HCT116 (cell line): ENCODE measurements at regions not wholly inside any gene's neighbourhood (a gene's known extent, or its start where the extent isn't known, plus 50 kb on each side); places are given as distances from the start of the nearest gene placed in this dataset.

Experiments
- ATAC-seq: fragments of 200-7000 bp; cut with Tn5 transposase; 2 replicates; pipeline ENCODE4 v1.9.1; 2020; ENCODE audit warnings: mild to moderate bottlenecking, moderate library complexity
- BruUV-seq: library from RNA; stranded (reverse); fragments of 400-500 nt; replicated peaks from 2 replicates; lab custom pipeline; 2021; lab: Mats Ljungman, UMichigan
- CTCF ChIA-PET: fragments of 300-600 bp; sonication (Branson Sonifier 250); formaldehyde crosslinking; loops from one replicate; lab custom pipeline; 2021; ENCODE audit warnings: antibody characterized with exemption; lab: Charles Lee
- POLR2A ChIA-PET: fragments of 300-600, 350-600 bp; sonication (Branson Sonifier 250); formaldehyde crosslinking; loops from one replicate; lab custom pipeline; 2021; ENCODE audit warnings: antibody characterized with exemption; lab: Charles Lee
- RAD21 ChIA-PET, 2 experiments: fragments of 300-600 bp; sonication (Branson Sonifier 250); formaldehyde crosslinking; loops; one replicate each; lab custom pipeline; 2023; ENCODE audit warnings: low total read pairs in 2 of 2; ENCODE audit not compliant: uncharacterized antibody in 2 of 2, unreplicated experiment in 2 of 2, low non-redundant PET in 1 of 2; lab: Charles Lee
- DNase-seq: peaks from one replicate; pipeline ENCODE4 v3.0.0-alpha.2; 2010; ENCODE audit warnings: low read depth, low spot score
- H2AFZ ChIP-seq: fragments of 200-600 bp; shearing (Covaris generic), sonication (generic); 2 replicates; pipeline ENCODE4 v1.6.1; 2017; ENCODE audit warnings: low read depth, mixed run types, mixed read lengths, antibody characterized with exemption, low read length; ENCODE audit not compliant: poor library complexity, severe bottlenecking
- H3K27ac ChIP-seq: 2 replicates; pipeline ENCODE4 v1.5.1; 2012; ENCODE audit warnings: low read depth, low read length
- H3K27me3 ChIP-seq: fragments of 200-600 bp; sonication (generic); 2 replicates; pipeline ENCODE4 v1.6.1; 2016; ENCODE audit warnings: mixed run types, low read length, mixed read lengths; ENCODE audit not compliant: insufficient read depth
- H3K36me3 ChIP-seq, 2 experiments: fragments of 200-500 bp in 1 of 2; fragments of 200-600 bp in 1 of 2; sonication (Bioruptor generic) in 1 of 2; sonication (generic) in 1 of 2; 2 replicates each; pipeline versions ENCODE4 v1.5.1 to v1.6.1; 2014 to 2016; ENCODE audit warnings: low read length in 2 of 2, inconsistent platforms in 1 of 2, mixed read lengths in 1 of 2, mixed run types in 1 of 2; ENCODE audit not compliant: insufficient read depth in 2 of 2, control insufficient read depth in 1 of 2
- H3K4me1 ChIP-seq, 2 experiments: fragments of 200-600 bp in 1 of 2; sonication (generic) in 1 of 2; 2 replicates each; pipeline versions ENCODE4 v1.5.1 to v1.6.1; 2012 to 2017; ENCODE audit warnings: low read length in 2 of 2, inconsistent platforms in 1 of 2, mild to moderate bottlenecking in 1 of 2, mixed read lengths in 1 of 2, mixed run types in 1 of 2, moderate library complexity in 1 of 2; ENCODE audit not compliant: insufficient read depth in 2 of 2, control insufficient read depth in 1 of 2
- H3K4me2 ChIP-seq: fragments of 200-600 bp; sonication (generic); 2 replicates; pipeline ENCODE4 v1.6.1; 2017; ENCODE audit warnings: mixed run types, low read length, mixed read lengths
- H3K4me3 ChIP-seq, 2 experiments: fragments of 200-600 bp in 1 of 2; sonication (generic) in 1 of 2; replicated peaks in 1 of 2; 2 replicates each; pipeline ENCODE4 v1.5.1; 2011 to 2016; ENCODE audit warnings: low read length in 2 of 2, control low read depth in 1 of 2, low read depth in 1 of 2, mild to moderate bottlenecking in 1 of 2, mixed read lengths in 1 of 2, mixed run types in 1 of 2
- H3K79me2 ChIP-seq: fragments of 200-600 bp; sonication (generic); 2 replicates; pipeline ENCODE4 v1.6.1; 2017; ENCODE audit warnings: mild to moderate bottlenecking, mixed run types, low read length, moderate library complexity, mixed read lengths; ENCODE audit not compliant: insufficient read depth
- H3K9ac ChIP-seq: fragments of 200-600 bp; sonication (generic); 2 replicates; pipeline ENCODE4 v1.6.1; 2016; ENCODE audit warnings: low read length, mixed read lengths
- H3K9me2 ChIP-seq: fragments of 200-600 bp; sonication (generic), shearing (Covaris generic); 2 replicates; pipeline ENCODE4 v1.6.1; 2017; ENCODE audit warnings: mixed run types, mild to moderate bottlenecking, moderate library complexity; ENCODE audit not compliant: insufficient read depth
- H3K9me3 ChIP-seq, 2 experiments: fragments of 200-500 bp in 1 of 2; fragments of 200-600 bp in 1 of 2; sonication (Bioruptor generic) in 1 of 2; sonication (generic) in 1 of 2; 2 replicates each; pipeline ENCODE4 v1.6.1; 2014 to 2017; ENCODE audit warnings: low read length in 2 of 2, mixed read lengths in 2 of 2, inconsistent platforms in 1 of 2, low read depth in 1 of 2, mild to moderate bottlenecking in 1 of 2, mixed run types in 1 of 2, moderate library complexity in 1 of 2; ENCODE audit not compliant: control insufficient read depth in 1 of 2, insufficient read depth in 1 of 2
- H4K20me1 ChIP-seq: fragments of 200-600 bp; sonication (generic), shearing (Covaris generic); 2 replicates; pipeline ENCODE4 v1.6.1; 2017; ENCODE audit warnings: mixed run types, mild to moderate bottlenecking, moderate library complexity; ENCODE audit not compliant: insufficient read depth
- CEBPB ChIP-seq: IDR thresholded peaks from 2 replicates; pipeline ENCODE4 v1.6.1; 2012; ENCODE audit warnings: low read depth
- EGR1 ChIP-seq: IDR thresholded peaks from 2 replicates; pipeline ENCODE4 v1.6.1; 2012; ENCODE audit warnings: low read depth
- ELF1 ChIP-seq: IDR thresholded peaks from 2 replicates; pipeline ENCODE4 v1.6.1; 2012; ENCODE audit warnings: low read depth, borderline replicate concordance
- EZH2phosphoT487 ChIP-seq: fragments of 200-600 bp; IDR thresholded peaks from 2 replicates; pipeline ENCODE4 v1.6.1; 2018; ENCODE audit warnings: antibody characterized with exemption, borderline replicate concordance
- FOSL1 ChIP-seq: IDR thresholded peaks from 2 replicates; pipeline ENCODE4 v1.6.1; 2012; ENCODE audit warnings: low read depth
- JUND ChIP-seq: IDR thresholded peaks from 2 replicates; pipeline ENCODE4 v1.6.1; 2012
- POLR2A ChIP-seq: IDR thresholded peaks from 2 replicates; pipeline ENCODE4 v1.7.0; 2011; ENCODE audit warnings: borderline replicate concordance; ENCODE audit not compliant: insufficient read depth, insufficient read length; ENCODE audit errors: extremely low read depth
- POLR2AphosphoS5 ChIP-seq: IDR thresholded peaks from 2 replicates; pipeline ENCODE4 v1.6.1; 2011; ENCODE audit warnings: mild to moderate bottlenecking, low read depth, low read length, moderate library complexity
- RAD21 ChIP-seq: IDR thresholded peaks from 2 replicates; pipeline ENCODE4 v1.6.1; 2012; ENCODE audit warnings: low read depth, mild to moderate bottlenecking
- SIN3A ChIP-seq: IDR thresholded peaks from 2 replicates; pipeline ENCODE4 v1.6.1; 2012; ENCODE audit warnings: low read depth
- SP1 ChIP-seq: IDR thresholded peaks from 2 replicates; pipeline ENCODE4 v1.6.1; 2012; ENCODE audit warnings: low read depth
- SRF ChIP-seq: IDR thresholded peaks from 2 replicates; pipeline ENCODE4 v1.6.1; 2012; ENCODE audit warnings: low read depth
- TCF7L2 ChIP-seq: IDR thresholded peaks from 2 replicates; pipeline ENCODE4 v1.7.0; 2011; ENCODE audit warnings: borderline replicate concordance, inconsistent platforms; ENCODE audit not compliant: insufficient read depth, insufficient read length; ENCODE audit errors: extremely low read depth
- ZFX ChIP-seq: fragments of 450-650 bp; IDR thresholded peaks from 2 replicates; pipeline ENCODE4 v1.6.1; 2017
- intact Hi-C: fragments of 100-400 bp; cut with micrococcal nuclease; formaldehyde crosslinking; loops from 2 replicates; pipeline ENCODE4 v1.10.0; 2022
- TF ChIP-seq, protein P1 (sequence below): IDR thresholded peaks from 2 replicates; pipeline ENCODE4 v1.6.1; 2012; ENCODE audit warnings: low read depth
- TF ChIP-seq, protein P2 (sequence below), 3 experiments: fragments of 200-600 bp in 1 of 3; sonication (generic) in 1 of 3; IDR thresholded peaks in 2 of 3; conservative IDR thresholded peaks in 1 of 3; 2 replicates each; pipeline ENCODE4 v1.5.1; 2012 to 2017; ENCODE audit warnings: low read depth in 2 of 3, low read length in 2 of 3, antibody characterized with exemption in 1 of 3, borderline replicate concordance in 1 of 3, control low read depth in 1 of 3, mild to moderate bottlenecking in 1 of 3, mixed read lengths in 1 of 3, mixed run types in 1 of 3, moderate library complexity in 1 of 3; ENCODE audit not compliant: insufficient read depth in 1 of 3
- TF ChIP-seq, protein P3 (sequence below): IDR thresholded peaks from 2 replicates; pipeline ENCODE4 v1.6.1; 2011; ENCODE audit warnings: mild to moderate bottlenecking, low read length, moderate library complexity; ENCODE audit not compliant: insufficient replicate concordance; ENCODE audit errors: extremely low read depth
- TF ChIP-seq, protein P4 (sequence below): IDR thresholded peaks from 2 replicates; pipeline ENCODE4 v1.6.1; 2012

DNA sequence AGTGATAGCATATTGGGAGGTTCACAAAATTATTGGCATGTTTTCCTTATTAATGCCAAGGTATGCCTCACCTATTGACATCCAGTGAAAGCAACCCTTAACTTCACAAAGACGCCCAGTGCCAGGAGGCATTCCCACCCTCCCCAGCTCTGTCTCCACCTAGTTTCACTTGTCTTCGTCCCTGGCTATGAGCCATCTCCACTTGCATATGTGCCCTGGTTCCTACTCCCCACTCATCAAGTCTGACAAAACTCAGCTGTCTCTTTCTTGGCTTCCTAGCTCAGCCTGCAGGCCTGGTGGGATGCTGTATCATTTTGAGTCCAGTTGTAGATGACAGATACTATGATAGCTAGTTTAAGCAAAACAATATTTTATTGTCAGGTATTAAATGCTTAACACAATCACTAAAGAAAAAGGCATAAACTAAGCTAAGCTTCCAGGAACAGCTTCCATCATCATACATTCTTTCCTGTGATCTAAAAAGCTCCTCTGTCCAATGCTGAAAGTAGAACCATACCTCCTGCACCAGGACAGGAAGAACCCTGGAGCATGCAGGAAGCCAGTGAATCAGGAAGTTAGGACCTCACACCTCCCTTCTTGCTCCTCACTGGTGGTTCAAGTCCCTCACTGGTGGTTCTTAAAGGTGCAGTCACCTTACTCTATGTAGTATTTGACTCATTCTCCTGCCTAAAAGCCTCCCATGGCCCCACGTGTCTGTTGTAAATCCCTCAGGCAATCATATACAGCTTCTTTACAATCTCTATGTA, 410.3 kb upstream of the RASGEF1B start (continued):
- TF ChIP-seq POLR2A (no peak), POLR2AphosphoS5 (no peak), SRF (no peak)

DNA sequence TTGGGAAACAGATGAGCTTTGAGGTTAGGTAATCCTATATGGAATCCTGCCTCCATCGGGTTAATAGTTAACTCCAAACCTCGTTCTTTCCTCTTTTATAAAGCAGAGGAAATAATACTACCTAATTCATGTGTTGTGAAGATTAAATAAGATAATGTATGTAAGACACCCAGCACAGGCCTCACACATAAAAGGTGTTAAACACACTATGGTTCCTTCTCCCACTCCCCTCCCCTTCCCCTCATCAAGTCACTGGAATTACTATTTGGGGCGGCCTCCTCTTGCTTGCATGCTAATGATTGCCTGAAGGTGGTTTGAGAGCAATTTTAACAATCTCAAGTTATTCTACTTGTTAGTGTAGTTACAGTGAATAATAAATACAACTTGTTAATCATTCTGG, 404.4 kb upstream of the RASGEF1B start:
- H3K36me3 ChIP-seq, result no peaks in the 10 kb centered on the region
- H3K4me2 ChIP-seq, result no peak overlapping the region
- POLR2A ChIA-PET, result no interaction called here
- BruUV-seq, result no TSS peak
- no peak for DNase-seq
- CTCF ChIA-PET, result no interaction called here
- no peaks in the 10 kb centered on the region for H3K9me3 ChIP-seq
- no peaks in the 10 kb centered on the region for H3K4me1 ChIP-seq
- no peak overlapping the region for H2AFZ ChIP-seq
- H3K79me2 ChIP-seq, result no peaks in the 10 kb centered on the region
- no peaks in the 10 kb centered on the region for H3K9me2 ChIP-seq
- peaks cover 11% of the 10 kb centered on the region; the same call in 1 of the 2 replicates for H3K27me3 ChIP-seq
- intact Hi-C loops, result no loop called here
- no peak overlapping the region for H3K27ac ChIP-seq
- no peaks in the 10 kb centered on the region for H4K20me1 ChIP-seq
- H3K9ac ChIP-seq, result no peak overlapping the region
- H3K4me3 ChIP-seq, result no peak overlapping the region
- RAD21 ChIA-PET, result no interaction called here
- ATAC-seq, result no peak
- TF ChIP-seq JUND (no peak), ZFX (no peak), FOSL1 (no peak), ELF1 (no peak), EZH2phosphoT487 (no peak), CEBPB (no peak), POLR2A (no peak), SP1 (no peak), SRF (no peak), TCF7L2 (no peak), SIN3A (no peak), EGR1 (no peak), RAD21 (no peak), POLR2AphosphoS5 (no peak)
- TF ChIP-seq, protein P1, sequence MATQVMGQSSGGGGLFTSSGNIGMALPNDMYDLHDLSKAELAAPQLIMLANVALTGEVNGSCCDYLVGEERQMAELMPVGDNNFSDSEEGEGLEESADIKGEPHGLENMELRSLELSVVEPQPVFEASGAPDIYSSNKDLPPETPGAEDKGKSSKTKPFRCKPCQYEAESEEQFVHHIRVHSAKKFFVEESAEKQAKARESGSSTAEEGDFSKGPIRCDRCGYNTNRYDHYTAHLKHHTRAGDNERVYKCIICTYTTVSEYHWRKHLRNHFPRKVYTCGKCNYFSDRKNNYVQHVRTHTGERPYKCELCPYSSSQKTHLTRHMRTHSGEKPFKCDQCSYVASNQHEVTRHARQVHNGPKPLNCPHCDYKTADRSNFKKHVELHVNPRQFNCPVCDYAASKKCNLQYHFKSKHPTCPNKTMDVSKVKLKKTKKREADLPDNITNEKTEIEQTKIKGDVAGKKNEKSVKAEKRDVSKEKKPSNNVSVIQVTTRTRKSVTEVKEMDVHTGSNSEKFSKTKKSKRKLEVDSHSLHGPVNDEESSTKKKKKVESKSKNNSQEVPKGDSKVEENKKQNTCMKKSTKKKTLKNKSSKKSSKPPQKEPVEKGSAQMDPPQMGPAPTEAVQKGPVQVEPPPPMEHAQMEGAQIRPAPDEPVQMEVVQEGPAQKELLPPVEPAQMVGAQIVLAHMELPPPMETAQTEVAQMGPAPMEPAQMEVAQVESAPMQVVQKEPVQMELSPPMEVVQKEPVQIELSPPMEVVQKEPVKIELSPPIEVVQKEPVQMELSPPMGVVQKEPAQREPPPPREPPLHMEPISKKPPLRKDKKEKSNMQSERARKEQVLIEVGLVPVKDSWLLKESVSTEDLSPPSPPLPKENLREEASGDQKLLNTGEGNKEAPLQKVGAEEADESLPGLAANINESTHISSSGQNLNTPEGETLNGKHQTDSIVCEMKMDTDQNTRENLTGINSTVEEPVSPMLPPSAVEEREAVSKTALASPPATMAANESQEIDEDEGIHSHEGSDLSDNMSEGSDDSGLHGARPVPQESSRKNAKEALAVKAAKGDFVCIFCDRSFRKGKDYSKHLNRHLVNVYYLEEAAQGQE, result no peak
- TF ChIP-seq, protein P2, sequence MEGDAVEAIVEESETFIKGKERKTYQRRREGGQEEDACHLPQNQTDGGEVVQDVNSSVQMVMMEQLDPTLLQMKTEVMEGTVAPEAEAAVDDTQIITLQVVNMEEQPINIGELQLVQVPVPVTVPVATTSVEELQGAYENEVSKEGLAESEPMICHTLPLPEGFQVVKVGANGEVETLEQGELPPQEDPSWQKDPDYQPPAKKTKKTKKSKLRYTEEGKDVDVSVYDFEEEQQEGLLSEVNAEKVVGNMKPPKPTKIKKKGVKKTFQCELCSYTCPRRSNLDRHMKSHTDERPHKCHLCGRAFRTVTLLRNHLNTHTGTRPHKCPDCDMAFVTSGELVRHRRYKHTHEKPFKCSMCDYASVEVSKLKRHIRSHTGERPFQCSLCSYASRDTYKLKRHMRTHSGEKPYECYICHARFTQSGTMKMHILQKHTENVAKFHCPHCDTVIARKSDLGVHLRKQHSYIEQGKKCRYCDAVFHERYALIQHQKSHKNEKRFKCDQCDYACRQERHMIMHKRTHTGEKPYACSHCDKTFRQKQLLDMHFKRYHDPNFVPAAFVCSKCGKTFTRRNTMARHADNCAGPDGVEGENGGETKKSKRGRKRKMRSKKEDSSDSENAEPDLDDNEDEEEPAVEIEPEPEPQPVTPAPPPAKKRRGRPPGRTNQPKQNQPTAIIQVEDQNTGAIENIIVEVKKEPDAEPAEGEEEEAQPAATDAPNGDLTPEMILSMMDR (IDR thresholded peaks at IDR 0.05 in 2 of 3, conservative IDR thresholded peaks at IDR 0.05 in 1 of 3; ENCODE audit: borderline replicate concordance in 1 of 3, insufficient read depth in 1 of 3, low read depth in 2 of 3, low read length in 2 of 3), result no peak
- TF ChIP-seq, protein P3, sequence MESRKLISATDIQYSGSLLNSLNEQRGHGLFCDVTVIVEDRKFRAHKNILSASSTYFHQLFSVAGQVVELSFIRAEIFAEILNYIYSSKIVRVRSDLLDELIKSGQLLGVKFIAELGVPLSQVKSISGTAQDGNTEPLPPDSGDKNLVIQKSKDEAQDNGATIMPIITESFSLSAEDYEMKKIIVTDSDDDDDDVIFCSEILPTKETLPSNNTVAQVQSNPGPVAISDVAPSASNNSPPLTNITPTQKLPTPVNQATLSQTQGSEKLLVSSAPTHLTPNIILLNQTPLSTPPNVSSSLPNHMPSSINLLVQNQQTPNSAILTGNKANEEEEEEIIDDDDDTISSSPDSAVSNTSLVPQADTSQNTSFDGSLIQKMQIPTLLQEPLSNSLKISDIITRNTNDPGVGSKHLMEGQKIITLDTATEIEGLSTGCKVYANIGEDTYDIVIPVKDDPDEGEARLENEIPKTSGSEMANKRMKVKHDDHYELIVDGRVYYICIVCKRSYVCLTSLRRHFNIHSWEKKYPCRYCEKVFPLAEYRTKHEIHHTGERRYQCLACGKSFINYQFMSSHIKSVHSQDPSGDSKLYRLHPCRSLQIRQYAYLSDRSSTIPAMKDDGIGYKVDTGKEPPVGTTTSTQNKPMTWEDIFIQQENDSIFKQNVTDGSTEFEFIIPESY, result no peak
- TF ChIP-seq, protein P4, sequence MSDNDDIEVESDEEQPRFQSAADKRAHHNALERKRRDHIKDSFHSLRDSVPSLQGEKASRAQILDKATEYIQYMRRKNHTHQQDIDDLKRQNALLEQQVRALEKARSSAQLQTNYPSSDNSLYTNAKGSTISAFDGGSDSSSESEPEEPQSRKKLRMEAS, result no peak
